Jurkat, Clone E6-1 (cell line): ENCODE measurements at regions not wholly inside any gene's neighbourhood (a gene's known extent, or its start where the extent isn't known, plus 50 kb on each side); places are given as distances from the start of the nearest gene placed in this dataset.

Experiments used
- DNase-seq: peaks from one replicate; pipeline ENCODE4 v3.0.0-alpha.2; 2011; ENCODE audit warnings: low read depth, low spot score
- H3K4me3 ChIP-seq: 2 replicates; pipeline ENCODE4 v1.5.1; 2011; ENCODE audit warnings: mild to moderate bottlenecking, low read length, control low read depth, moderate library complexity

- H3K4me3 ChIP-seq = no peak overlapping the region
- DNase-seq = no peak
These were observed 326.7 kb downstream of the IGSF11 start for GRCh38 chr3:118707991-118708390.

DNA sequence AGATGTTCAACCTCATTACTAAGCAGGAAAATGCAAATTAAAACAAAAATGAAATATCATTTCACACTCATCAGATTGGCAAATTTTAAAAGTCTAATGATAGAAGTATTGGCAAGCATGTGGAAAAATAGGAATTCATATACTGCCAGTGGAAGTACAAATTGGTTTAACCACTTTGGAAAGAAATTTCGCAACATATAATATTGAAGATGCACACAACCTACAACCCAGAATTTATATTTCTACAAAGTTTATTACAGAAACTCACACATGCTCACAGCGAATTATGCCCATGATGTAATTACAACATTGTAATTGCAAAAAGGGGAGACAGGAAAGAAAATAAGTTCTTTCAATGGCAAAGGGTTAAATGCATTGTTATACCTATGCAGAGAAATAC, 324.1 kb downstream of the IGSF11 start:
- H3K4me3 ChIP-seq = no peak overlapping the region
- DNase-seq = no peak

DNA sequence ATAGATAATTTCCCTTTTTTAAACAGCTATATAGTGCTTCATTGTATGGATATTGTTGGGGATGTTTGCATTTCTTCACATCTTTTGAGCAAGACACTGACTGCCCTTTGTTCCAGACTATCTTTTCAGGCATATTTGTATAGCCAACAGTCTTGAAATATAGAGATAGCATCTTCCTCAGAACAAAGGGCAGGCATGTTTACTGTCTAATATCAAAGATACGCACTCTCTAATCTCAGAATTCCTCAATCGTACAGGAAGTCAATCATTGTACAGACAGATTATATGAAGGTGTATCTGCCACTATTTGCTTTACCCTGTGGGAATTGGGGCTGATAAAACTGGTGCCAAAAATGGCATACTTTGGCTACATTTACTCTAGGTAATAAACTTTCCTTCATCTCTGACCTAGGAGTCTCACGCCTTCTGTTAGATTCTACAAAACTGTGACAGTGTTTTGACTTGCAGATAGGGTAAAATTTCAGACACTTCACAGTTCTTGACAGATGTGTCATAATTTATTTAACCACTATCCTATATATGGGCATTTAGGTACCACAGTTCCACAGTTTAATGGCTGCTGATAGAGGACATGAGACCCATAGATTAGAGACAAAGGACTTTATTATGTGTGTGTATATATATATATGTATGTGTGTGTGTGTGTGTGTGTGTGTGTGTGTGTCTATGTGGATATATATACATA, 321.0 kb downstream of the IGSF11 start:
- DNase-seq = no peak
- H3K4me3 ChIP-seq = no peak overlapping the region

DNA sequence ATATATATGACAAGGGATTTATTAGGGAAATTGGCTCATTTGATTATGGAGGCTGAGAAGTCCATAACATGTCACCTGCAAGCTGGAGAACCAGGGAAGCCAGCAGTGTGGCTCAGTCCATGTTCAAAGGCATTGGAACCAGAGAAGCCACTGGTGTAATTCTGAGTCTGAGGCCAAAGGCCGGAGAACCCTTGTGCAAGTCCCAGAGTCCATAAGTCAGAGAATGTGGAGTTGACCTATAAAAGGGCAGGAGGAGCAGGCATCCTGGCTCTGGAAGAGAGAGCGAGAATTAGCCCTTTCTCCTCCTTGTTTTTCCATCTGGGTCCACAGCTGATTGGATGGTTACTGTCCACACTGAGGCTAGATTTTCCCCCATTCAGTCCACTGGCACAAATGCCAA, 319.8 kb downstream of the IGSF11 start:
- H3K4me3 ChIP-seq = no peak overlapping the region
- DNase-seq = no peak

- no peak overlapping the region for H3K4me3 ChIP-seq
- DNase-seq = no peak
These were observed 305.1 kb downstream of the IGSF11 start for GRCh38 chr3:118729546-118729945.

GRCh38 chr3:118734664-118735063, 300.0 kb downstream of the IGSF11 start:
- no peak for DNase-seq
- no peak overlapping the region for H3K4me3 ChIP-seq

- DNase-seq = no peak
- H3K4me3 ChIP-seq = no peak overlapping the region
These were observed 298.5 kb downstream of the IGSF11 start for GRCh38 chr3:118736107-118736506.

- no peak overlapping the region for H3K4me3 ChIP-seq
- DNase-seq = no peak
These were observed 293.8 kb downstream of the IGSF11 start for GRCh38 chr3:118740722-118741290.

- H3K4me3 ChIP-seq = no peak overlapping the region
- no peak for DNase-seq
These were observed 291.9 kb downstream of the IGSF11 start for GRCh38 chr3:118742760-118743159.

DNA sequence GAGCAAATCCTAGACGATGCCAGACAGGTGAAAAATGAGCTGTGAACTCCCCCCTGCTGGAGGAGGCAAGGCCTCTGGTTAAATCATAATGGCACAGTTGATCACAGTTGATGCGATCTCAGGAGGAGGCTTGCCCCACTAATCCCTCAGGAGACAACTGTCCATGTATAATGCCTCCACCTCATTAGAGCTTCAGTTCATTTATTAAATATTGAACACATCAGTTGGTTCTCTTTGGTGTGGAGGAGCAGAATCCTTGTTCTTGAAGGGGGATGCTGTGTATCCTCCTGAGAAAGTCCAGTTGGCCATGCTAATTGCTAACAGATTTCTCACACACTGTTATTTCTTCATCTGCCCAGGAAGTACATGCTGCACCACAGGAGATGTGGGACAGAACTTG, 290.5 kb downstream of the IGSF11 start:
- DNase-seq = no peak

DNA sequence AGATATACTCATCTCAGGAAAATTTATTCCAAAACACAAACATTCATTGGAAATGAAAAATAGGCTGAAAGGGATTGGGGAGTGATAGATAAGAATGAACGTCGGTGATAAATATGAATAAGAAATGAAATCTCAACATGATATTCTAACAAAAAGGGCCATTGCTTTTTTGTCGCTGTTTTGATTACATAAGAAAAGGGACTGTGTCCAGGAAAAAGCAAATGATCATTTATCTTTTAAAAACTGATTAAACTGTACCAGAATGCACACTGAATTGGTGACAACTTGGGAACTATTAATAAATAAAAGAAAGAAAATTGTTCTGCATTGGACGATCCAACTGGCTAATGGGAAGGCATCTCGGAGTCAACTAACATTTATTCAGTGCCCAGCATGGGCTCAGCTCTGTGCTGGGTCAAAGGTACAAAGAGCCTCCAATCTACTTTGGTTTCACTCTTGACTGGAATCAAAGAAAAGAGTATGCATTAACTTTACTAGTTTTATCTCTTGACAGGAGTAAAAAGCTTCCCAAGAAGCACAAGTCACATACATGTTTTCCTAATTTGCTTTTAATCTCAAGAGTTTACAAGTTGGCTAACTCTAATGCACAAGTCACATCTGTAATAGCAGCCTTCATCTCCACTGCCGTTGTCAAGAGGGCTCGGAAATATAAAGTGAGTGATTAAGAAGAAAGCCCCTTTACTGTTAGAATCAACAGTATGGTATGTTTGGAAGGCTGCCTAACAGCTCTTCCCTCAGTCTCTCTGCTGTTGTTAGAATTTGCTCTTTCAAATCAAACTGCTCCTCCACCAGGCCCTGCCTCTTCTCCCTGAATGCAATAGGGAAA, 280.0 kb downstream of the IGSF11 start:
- no peak overlapping the region for H3K4me3 ChIP-seq
- no peak for DNase-seq

More for the DNA sequence above, 290.5 kb downstream of the IGSF11 start:
- no peak overlapping the region for H3K4me3 ChIP-seq

DNA sequence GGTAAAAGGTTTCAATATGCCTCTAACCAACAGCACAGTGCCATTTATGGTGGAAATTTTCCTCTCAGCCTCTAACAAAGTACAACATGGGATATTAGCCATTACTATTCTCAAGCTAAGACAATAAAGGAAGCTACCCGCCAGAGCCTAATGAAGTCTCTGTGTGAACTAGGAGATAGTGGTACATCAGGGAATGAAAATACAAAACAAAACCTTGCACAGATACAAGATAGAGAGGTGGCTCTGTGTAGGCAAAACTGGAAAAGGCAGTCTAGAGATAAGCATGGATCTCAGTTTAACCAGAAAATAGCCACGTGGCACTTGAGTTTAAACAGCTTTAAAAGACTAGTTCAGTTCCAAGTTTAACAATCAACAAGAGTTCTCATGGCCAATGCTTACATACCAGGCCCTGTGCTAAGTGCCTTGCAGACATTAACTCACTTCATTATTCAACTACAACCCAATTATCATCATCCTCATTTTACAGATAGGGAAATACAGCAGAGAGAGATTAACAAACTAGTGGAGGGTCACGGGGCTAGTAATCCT, 279.3 kb downstream of the IGSF11 start:
- DNase-seq = no peak
- H3K4me3 ChIP-seq = no peak overlapping the region

DNA sequence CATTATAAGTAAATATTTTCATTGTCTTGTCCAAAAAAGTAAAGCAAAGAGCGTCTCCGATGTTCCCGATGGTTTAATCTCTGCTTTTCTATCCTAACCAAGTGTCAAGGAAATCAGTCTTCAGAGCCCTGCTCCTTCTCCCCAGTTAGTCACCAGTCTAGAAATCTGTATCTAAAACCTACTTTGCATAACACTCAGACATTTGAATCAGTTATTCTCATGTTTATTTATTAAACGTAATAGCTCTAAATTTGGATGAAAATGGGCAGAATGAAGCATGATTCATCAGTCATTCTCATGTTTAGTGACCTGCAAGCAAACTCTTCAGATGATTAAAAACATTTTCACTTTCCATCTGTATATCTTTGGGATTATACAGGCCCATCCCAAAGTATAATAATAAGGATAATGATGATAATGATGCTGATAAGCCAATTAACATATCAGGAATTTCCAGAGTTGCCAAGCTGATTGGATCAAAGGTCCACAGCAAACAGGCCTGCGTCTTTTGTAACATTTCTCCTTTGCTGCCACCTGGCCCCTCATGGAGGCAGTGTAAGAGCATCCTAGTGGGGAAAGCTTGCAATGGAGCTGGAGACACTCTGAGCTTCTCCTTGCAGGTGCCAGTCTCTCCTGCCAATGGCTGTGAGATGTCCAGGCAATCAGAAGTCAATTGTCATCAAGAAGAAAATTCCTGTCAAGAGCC, 273.9 kb downstream of the IGSF11 start:
- DNase-seq = no peak
- H3K4me3 ChIP-seq = no peak overlapping the region

- no peak for DNase-seq
- no peak overlapping the region for H3K4me3 ChIP-seq
These were observed 273.4 kb downstream of the IGSF11 start for GRCh38 chr3:118761291-118761606.

DNA sequence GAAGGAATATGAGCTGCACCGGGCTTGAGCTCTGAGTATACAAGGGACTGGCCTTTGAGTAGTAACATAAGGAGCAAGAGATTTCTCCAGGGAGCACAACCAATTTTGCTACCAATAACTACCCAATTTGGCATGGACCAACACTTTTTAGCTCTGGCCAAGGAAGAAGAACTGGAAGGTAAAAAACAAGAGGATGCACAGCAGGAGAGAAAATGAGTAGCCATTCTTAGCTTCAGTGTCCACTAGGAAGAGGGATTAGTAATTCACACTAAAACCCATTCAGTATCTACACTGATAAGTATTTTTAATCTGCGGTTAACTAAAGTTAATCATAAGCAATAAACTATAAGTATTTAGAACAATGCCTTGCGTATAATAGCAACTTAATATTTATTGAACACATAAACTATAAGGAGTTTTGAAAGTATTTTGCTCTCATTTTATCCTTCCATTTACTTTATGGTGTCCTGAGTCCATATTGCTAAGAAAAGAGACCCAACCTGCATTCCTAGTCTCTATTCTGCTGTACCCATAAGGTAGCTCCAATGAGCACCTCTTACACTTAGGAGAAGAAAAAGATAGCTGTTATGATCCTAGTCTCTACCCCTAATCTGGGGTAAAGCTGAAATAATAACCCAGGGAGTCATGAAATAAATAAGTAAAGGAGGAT, 268.9 kb downstream of the IGSF11 start:
- no peak for DNase-seq
- no peak overlapping the region for H3K4me3 ChIP-seq

GRCh38 chr3:118766306-118766669, 268.4 kb downstream of the IGSF11 start:
- DNase-seq = no peak
- no peak overlapping the region for H3K4me3 ChIP-seq

DNA sequence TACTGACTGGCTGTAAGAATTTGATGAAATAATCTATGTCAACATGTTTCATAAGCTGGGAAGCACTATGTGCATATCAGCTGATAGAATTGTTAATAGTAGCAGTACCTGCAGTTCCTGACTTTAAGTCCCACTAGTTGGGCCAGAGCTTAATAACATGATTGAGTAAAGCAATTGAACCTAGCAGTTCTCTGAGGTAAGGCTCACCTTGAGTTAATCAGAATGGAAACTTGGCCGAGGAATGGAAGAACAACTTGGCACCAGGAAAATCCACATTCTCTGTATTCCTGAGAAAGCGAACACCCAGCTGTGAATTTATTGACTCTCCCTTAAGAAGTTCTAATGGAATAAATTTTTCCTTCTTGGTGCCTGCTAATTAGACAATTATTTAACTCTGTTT, 262.6 kb downstream of the IGSF11 start:
- no peak overlapping the region for H3K4me3 ChIP-seq
- DNase-seq = no peak

- H3K4me3 ChIP-seq = no peak overlapping the region
- no peak for DNase-seq
These were observed 262.1 kb downstream of the IGSF11 start for GRCh38 chr3:118772547-118773011.

GRCh38 chr3:118775021-118775420, 259.6 kb downstream of the IGSF11 start:
- no peak overlapping the region for H3K4me3 ChIP-seq
- DNase-seq = no peak
